ENCODE measurements at regions not wholly inside any gene's neighbourhood (a gene's known extent, or its start where the extent isn't known, plus 50 kb on each side); places are given as distances from the start of the nearest gene placed in this dataset.
A peak's percentile ranks its signal among the peaks of the same experiment; 100 is the strongest.

- intact Hi-C loops (cut with DNase I) = no loop called here
- DNase-seq (peak in 1 of 5 donors; percentile 13), FAIRE-seq (no peak)
Measured at GRCh38 chr4:135316266-135316779, 1114.7 kb upstream of the PABPC4L start.

GRCh38 chr4:135290136-135290535 is 1088.5 kb upstream of the PABPC4L start:
- intact Hi-C loops (cut with DNase I) = no loop called here
- FAIRE-seq (no peak), DNase-seq (no peak)
- Histone ChIP-seq H3K27ac (ENCODE audit: low read depth in 2 of 2, low read length in 2 of 2) (no peak overlapping the region), H3K9me3 (ENCODE audit: control insufficient read depth in 2 of 3, insufficient read depth in 1 of 3, low read length in 3 of 3) (no peaks in the 10 kb centered on the region), H3K27me3 (ENCODE audit: control insufficient read depth, insufficient read depth, low read length) (no peaks in the 10 kb centered on the region), H3K4me3 (ENCODE audit: low read length in 3 of 3) (no peak overlapping the region), H3K9ac (ENCODE audit: low read length in 3 of 3) (no peak overlapping the region), H3K36me3 (ENCODE audit: control insufficient read depth in 2 of 3, insufficient read depth in 3 of 3, low read length in 3 of 3) (no peaks in the 10 kb centered on the region), H3K4me1 (ENCODE audit: control insufficient read depth in 2 of 3, insufficient read depth in 2 of 3, low read depth in 1 of 3, low read length in 3 of 3) (no peaks in the 10 kb centered on the region)
- TF ChIP-seq CTCF (IDR thresholded peaks at IDR 0.05; ENCODE audit: borderline replicate concordance, extremely low read depth, insufficient read depth) = no peak

More at GRCh38 chr4:135316266-135316779, 1114.7 kb upstream of the PABPC4L start:
- Histone ChIP-seq H3K36me3 (ENCODE audit: control insufficient read depth in 2 of 3, insufficient read depth in 3 of 3, low read length in 3 of 3) (no peaks in the 10 kb centered on the region), H3K9ac (ENCODE audit: low read length in 3 of 3) (no peak overlapping the region), H3K4me1 (ENCODE audit: control insufficient read depth in 2 of 3, insufficient read depth in 2 of 3, low read depth in 1 of 3, low read length in 3 of 3) (no peaks in the 10 kb centered on the region), H3K9me3 (ENCODE audit: control insufficient read depth in 2 of 3, insufficient read depth in 1 of 3, low read length in 3 of 3) (no peaks in the 10 kb centered on the region), H3K27ac (ENCODE audit: low read depth in 2 of 2, low read length in 2 of 2) (no peak overlapping the region), H3K27me3 (ENCODE audit: control insufficient read depth, insufficient read depth, low read length) (no peaks in the 10 kb centered on the region), H3K4me3 (ENCODE audit: low read length in 3 of 3) (no peak overlapping the region)
- no peak for TF ChIP-seq CTCF (IDR thresholded peaks at IDR 0.05; ENCODE audit: borderline replicate concordance, extremely low read depth, insufficient read depth)

- no peak for TF ChIP-seq CTCF (IDR thresholded peaks at IDR 0.05; ENCODE audit: borderline replicate concordance, extremely low read depth, insufficient read depth)
- DNase-seq = no peak
- Histone ChIP-seq H3K4me1 (ENCODE audit: control insufficient read depth in 2 of 3, insufficient read depth in 2 of 3, low read depth in 1 of 3, low read length in 3 of 3) (no peaks in the 10 kb centered on the region), H3K27ac (ENCODE audit: low read depth in 2 of 2, low read length in 2 of 2) (no peak overlapping the region), H3K9me3 (ENCODE audit: control insufficient read depth in 2 of 3, insufficient read depth in 1 of 3, low read length in 3 of 3) (no peaks in the 10 kb centered on the region), H3K27me3 (ENCODE audit: control insufficient read depth, insufficient read depth, low read length) (no peaks in the 10 kb centered on the region), H3K36me3 (ENCODE audit: control insufficient read depth in 2 of 3, insufficient read depth in 3 of 3, low read length in 3 of 3) (no peaks in the 10 kb centered on the region), H3K4me3 (ENCODE audit: low read length in 3 of 3) (no peak overlapping the region), H3K9ac (ENCODE audit: low read length in 3 of 3) (no peak overlapping the region)
- FAIRE-seq = no peak
- intact Hi-C loops (cut with DNase I) = no loop called here
Measured at GRCh38 chr4:135283934-135284333, 1082.3 kb upstream of the PABPC4L start.

- no peaks in the 10 kb centered on the region for H3K9me3 ChIP-seq (ENCODE audit: control insufficient read depth in 2 of 3, insufficient read depth in 1 of 3, low read length in 3 of 3)
- H3K4me3 ChIP-seq (ENCODE audit: low read length in 3 of 3) = no peak overlapping the region
- H3K27ac ChIP-seq (ENCODE audit: low read depth in 2 of 2, low read length in 2 of 2) = no peak overlapping the region
- no peaks in the 10 kb centered on the region for H3K36me3 ChIP-seq (ENCODE audit: control insufficient read depth in 2 of 3, insufficient read depth in 3 of 3, low read length in 3 of 3)
- no peak for TF ChIP-seq CTCF (IDR thresholded peaks at IDR 0.05; ENCODE audit: borderline replicate concordance, extremely low read depth, insufficient read depth)
- no peaks in the 10 kb centered on the region for H3K4me1 ChIP-seq (ENCODE audit: control insufficient read depth in 2 of 3, insufficient read depth in 2 of 3, low read depth in 1 of 3, low read length in 3 of 3)
- H3K27me3 ChIP-seq (ENCODE audit: control insufficient read depth, insufficient read depth, low read length) = no peaks in the 10 kb centered on the region
- DNase-seq = no peak
- FAIRE-seq = no peak
- no peak overlapping the region for H3K9ac ChIP-seq (ENCODE audit: low read length in 3 of 3)
- intact Hi-C loops (cut with DNase I) = no loop called here
Measured at GRCh38 chr4:135282676-135283075, 1081.1 kb upstream of the PABPC4L start.
